ENCODE measurements at regions not wholly inside any gene's neighbourhood (a gene's known extent, or its start where the extent isn't known, plus 50 kb on each side); places are given as distances from the start of the nearest gene placed in this dataset.

DNA sequence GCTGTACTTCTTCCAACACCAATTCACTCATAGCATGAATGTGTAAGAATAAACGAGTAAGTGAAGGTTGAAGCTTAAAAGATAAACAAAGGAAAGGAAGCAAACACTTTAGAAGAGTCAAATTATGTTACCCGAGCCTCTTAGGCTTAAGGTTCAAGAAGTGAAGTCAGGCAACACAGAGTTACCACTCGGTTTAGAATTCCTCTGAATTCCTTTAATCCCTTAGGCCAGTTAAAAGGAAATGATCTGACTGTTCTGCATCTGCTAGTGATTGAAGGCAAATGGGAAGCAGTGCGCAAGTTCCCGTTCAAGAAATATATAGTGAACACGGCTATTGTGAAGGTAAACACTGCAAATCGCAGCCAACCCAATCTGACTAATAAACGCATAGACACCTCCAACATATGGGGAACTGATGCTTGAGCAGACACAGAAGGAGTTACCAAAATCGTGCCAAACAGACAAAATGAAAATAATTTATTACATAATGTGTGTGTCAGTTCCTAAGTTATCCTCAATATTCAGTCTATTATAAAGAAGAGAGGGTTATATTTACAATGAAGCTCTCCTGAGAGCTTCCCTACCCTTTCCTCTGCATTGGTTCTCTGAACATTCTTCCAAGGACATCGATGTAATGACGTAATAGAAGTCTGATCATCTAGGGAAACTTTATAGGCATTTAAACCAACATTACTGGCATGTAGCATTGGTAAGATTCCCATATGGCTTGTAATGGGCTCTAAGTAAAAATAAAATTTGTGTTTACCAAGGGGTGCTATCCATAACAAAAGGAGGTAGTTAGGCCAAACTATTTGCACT, 837.1 kb upstream of the ZNF608 start:
- DNase-seq = no peak

DNA sequence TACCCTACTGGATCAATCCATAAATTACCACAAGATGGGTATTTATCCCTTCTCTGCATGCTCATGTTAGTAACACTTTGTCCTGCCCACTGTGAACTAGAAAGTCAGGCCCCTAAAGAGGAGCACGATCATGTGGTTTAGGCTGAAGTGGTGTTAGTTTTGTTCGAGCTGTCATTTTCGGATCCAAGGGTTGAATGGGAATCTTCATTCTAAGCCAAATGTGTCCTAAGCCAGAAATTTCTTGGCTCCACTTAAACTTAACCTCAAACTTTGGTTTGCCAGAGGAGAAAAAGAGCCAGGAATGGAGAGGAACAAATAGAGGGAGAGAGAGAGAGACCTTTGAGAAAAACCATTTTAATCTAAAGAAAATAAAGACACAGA, 837.7 kb upstream of the ZNF608 start:
- DNase-seq = no peak

DNA sequence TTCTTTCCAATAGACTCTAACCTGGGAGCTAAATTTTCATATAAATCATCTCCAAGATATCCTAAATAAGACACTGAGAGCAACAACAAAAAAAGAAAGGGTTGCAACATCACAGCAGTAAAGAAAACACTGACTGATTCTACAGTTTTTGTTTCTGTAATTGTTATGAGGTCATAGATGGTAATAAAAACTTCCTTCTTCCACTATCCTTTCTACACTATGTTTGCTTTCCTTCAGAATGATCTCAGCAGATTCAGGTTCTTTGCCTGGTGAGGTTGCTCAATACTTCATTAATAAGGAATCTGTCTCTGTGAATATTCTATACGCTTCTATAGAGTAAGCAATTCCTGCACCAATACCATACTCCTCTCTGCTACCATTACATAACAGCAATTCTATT, 835.6 kb upstream of the GRAMD2B start:
- no peak for DNase-seq

DNA sequence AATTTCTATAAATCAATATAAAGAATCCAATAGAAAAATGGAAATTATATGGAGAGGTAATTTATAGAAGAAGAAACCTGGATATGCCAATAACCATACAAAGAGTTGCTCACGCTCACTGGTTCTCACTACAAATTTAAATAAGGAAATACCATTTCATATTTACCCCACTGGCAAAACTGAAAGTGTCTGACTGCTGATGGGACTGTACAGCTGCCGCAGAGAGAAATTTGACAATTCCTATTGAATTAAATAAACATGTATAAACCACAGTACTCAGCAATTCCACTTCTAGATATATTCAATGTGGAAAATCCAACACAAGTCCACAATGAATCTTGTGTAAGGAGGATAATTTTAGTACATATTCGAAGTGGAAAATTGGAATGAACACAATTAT, 830.4 kb upstream of the GRAMD2B start:
- no peak for DNase-seq

DNA sequence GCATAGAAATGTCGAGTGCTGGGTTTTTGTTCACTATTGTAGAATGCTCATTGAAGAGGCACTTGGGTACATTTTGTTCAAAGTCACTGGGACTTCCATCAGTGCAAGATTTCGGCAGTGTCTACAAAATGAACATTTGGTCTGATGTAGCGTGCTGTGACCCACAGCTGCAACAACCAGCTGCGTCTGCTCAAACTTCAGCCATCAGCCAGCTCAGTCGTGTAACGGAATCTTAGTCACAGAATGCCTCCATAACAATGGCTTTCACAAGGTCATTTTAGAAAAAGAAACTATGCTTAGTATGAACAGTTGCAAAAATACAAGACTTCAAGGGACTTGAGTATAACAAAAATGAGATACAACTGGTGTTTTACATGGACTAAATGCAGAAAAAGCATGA, 828.1 kb upstream of the GRAMD2B start:
- DNase-seq = no peak

DNA sequence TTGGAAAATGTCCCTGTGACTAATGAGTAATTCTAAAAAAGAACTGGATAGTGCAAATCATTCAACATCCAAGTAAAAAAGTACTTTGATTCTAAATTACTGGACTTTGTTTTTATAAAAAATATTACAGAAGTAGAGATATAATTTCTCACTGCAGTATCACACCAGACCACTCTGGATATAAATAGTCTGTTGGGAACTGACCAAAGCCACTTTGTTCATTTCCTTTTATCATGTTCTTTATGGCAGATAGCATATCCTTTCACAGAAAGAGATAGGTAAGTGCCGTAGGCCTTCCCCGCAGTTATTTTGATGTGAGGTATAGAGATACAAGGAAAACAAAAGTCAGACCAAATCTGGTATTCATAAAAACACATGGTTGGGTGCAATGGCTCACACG, 827.4 kb upstream of the GRAMD2B start:
- DNase-seq = no peak

DNA sequence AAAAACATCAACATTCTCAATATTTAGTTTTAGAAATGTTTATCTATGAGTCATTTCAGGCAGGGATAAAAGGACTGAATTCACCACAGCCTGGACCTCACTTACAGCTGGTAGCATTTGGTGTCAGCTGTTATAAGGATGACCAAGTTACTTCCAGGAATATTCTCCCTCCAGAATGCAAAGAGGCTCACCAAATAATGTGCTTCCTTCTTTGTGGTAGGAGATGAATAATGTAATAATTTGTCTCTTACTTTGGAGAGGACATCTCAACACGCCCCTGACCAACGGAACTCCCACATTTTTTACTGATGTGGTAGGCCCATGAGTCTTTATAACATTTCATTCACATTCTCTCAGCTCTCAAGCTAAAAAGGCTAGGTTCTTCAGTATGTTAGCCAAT, 825.9 kb upstream of the GRAMD2B start:
- no peak for DNase-seq

DNA sequence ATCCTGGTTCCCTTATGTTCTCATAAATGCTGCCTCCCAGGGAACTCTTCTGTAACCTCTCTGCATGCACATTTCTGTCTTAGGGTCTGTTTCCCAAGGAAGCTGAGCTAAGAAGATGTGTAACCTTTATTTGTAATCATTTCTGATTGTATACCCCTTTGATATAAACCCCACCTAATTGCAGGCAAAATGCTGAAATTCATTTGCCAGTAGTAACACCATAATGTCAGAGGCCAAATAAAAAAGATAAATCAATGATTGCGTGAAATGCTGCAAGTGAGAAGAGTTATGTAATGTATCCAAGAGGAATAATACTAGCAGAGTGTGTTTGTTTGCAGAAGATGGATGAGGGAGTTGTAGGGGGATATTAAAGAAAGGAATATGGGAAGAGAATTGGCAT, 822.6 kb upstream of the GRAMD2B start:
- DNase-seq = no peak

DNA sequence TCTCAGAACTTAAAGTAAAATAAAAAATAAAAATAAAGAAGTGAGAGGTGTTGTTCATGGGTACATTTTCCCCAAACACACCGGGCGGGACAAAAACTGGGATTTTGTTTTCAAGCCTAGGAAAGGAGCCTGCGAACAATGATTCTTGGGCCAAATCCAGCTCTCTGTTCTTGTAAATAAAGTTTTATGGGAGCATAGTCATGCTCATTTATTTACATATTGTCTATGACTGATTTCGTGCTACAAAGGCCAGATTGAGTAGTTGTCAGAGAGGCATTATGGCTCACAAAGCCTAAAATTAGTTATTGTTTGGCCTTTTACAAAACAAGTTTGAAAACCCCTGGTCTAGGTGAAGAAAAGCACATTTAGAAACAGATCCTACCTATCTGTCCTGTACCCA, 821.0 kb upstream of the GRAMD2B start:
- no peak for DNase-seq

DNA sequence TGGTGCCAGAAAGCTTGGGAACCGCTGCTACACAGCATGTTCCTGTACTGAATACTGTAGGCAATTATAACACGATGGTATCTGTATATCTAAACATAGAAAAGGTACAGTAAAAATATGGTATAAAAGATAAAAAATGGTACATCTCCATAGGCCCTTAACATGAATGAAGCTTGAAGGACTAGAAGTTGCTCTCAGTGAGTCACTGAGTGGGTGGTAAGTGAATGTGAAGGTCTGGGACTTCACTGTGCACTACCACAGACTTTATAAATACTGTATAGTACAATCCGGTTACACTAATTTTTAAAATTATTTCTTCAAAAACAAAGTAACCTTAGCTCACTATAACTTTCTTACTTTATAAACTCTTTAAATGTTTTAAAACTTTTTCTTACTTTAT, 819.9 kb upstream of the GRAMD2B start:
- DNase-seq = no peak

DNA sequence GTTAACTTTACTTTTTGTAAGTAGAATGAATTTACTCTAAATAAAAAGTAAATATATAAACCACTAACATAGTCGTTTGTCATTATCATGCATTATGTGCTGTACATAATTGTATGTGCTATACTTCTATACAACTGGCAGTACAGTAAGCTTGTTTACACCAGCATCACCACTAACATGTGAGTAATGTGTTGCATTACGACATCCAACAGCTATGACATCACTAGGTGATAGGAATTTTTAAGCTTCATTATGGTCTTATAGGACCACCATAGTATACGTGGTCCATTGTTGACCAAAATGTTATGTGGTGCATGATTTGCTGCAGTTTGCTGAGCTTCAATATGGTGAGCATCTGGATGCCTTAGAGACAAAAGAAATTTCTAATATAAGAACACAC, 819.1 kb upstream of the GRAMD2B start:
- DNase-seq = no peak

DNA sequence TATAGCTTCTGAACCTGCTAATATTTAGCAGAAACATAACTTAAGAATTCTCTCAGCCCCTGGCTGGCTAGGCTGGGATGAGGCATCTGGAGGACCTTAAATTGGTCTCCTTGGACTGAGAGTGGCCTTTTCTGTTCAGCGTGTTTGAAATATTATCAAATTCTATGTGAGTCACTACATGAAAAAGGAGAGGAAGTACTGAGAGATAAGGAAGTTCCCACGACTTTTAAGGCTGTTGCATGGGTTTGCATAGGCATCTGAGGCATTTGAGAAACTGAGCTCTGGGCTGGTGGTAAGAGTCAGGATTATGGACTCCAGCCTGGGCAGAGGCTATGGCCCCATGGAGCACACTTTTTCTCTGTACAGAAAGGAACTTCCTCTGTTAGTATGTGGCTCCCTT, 816.2 kb upstream of the GRAMD2B start:
- DNase-seq = peak; percentile 2

DNA sequence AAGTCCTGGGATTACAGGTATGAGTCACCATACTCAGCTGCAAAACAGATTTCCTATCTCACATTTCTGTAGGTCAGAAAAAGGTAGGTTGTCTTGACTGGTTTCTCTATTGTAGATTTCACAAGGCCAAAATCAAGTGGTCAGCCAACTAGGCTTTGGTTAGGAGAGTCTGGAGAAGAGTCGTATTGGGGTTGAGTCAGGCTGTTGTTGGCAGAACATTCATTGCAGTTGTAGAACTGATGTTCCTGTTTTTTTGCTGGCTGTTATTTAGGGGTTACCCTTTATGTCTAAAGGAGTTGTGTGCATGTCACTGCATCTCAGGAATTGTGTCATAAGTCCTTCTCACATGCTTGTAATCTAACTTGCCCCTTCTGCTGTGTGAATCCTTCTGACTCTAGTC, 814.2 kb upstream of the GRAMD2B start:
- DNase-seq = no peak

DNA sequence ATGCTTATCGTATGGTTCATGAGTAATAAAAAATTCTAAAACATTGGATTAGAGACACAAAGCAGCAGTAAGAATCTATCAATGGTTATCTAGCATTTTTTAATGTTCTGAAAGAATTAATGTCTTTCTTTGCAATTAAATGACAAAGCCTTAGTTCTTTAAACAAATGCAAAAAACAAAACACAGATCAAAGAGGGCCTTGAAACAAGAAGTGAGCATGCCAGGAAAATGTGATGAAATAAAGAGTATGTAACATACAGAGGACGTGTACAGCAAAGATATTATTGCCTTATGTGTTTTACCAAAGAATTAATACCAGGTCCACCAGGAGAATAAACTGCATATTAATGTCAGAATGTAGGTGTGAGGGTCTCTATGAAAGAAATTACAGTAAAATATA, 812.3 kb upstream of the GRAMD2B start:
- no peak for DNase-seq

DNA sequence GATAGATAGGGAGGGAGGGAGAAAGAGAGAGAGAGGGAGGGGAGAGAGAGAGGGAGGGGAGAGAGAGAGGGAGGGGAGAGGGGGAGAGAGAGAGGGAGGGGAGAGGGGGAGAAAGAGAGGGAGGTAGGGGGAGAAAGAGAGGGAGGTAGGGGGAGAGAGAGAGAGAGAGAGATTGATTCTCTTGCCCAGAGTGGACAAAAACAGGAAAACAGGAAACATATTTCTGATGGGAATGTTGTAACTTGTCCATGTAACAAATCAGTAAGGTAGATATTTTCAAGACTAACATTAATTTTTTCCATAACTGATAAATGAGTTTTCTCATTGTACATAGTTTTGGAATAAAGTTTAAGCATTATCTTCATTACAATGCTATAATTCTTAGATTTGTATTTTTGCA, 811.7 kb upstream of the GRAMD2B start:
- DNase-seq = no peak

DNA sequence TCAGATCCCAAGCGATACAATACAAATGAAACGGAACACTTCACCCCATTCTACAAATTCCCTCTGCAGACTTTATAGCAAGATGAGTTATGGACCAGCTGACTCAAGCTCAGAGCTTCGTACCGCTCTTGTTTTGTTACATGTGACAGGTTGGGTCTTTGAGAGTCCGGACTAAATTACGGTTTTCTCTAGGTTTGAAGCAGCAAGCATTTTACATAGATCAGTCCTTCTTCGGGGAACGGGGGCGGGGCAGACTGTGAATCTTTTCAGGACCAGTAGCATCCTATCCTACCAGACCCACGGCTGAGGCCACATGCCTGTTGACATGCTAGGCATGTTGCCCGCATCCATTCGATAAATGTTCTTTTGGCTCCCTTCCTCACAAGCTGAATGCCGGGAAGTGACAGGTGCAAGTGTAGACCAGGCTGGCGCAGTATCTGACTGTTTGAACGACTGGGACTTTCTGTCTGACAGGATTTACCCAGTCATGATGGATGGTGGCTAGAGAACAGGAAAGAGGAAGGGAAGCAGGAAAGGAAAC, 811.0 kb upstream of the GRAMD2B start:
- no peak for DNase-seq

DNA sequence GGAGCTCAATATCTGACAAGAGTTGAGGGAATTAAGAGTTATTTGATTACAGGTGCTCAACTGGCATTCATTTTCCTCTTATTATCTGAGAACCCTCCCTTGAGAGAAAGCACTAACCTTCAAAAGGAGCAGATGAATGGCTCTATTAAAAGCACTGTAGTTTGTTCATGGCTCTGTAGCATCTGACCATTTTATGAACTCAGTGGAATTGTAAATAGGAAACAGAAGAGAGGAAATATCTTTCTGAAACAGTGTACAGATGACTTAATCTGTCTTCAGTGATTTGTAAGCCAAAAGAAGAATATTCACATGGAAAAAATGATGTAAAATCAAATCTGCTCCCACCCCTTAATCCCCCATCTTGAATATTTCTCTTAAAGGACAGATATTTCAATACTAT, 810.4 kb upstream of the GRAMD2B start:
- no peak for DNase-seq

DNA sequence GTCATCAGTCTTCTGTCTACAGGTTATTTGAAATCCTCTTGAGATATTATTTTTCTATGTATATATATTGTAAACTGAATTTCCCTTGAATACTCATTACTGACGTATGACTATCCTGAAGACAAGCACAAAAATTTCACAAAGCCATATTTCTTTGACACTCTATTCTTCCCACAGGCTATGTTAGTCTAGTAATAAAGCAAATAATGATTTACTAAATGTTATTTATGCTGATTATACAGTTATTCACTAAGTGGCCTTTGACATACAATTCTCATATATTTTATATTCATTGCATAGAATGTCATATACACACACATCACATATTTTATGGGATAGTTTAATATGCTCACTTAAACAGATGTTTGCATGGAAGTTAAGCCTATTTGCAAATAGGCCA, 793.0 kb upstream of the GRAMD2B start:
- DNase-seq = no peak

DNA sequence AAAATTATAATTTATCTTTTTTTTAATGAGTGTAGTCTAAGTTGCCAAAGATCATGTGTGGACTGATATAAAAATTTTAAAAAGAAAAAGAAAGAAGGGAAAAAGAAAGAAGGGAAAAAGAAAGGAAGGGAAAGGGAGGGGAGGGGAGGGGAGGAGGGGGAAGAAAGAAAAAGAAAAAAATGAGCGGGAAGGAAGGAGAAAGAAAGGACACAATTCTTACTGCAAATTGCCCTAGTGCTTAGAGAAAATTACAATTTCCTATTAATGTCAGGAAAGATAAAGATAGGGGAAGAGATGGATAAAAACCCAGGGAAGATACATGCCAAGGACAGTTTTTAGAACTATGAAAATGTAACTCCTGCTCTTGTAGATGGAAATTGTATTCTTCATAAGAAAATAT, 789.7 kb upstream of the GRAMD2B start:
- no peak for DNase-seq

DNA sequence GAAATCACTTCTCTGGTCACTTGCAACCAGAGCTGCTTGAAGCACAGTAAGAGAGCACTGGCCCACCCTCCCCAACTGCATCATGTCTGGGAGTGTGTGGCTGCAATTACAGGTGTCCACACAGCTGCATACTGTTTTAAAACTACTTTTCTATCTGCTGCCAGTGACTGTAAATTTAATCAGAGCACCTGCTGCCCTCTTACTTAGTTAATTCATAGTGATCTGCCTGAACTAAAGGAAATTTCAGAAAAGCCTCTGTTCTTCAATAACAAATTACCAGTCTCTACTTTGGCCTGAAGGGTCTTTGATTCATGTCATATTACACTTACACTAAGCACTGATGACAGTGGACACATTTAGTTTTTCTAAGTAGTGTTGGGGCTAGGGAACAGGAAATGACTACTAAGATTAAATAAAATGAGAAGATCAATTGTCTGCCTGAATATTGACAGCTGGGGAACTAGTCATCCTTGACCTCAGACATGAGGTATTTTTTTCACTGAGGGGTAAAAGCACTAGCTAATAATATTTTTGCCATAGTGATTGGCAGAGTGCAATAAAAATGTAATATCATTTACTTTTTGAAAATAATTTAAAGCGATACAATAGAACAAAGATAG, 788.9 kb upstream of the GRAMD2B start:
- no peak for DNase-seq

DNA sequence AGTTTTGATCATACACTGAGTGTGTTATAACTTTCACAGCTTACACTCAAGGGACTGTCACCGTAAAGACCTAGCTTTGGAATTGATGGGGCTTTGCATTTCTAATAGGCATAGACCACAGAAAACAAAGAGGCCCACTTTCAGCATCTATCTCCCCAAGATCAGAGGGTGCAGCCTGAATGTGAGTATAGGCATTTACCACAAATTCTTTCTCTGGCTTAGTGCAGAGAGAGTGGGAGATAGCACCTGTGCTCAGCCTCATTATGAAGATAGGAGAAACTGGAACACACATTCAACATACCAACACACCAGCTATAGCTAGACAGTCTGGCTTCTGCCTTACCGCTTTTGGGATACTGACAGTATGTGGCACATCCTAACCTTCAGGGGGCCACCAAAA, 783.4 kb upstream of the GRAMD2B start:
- no peak for DNase-seq

DNA sequence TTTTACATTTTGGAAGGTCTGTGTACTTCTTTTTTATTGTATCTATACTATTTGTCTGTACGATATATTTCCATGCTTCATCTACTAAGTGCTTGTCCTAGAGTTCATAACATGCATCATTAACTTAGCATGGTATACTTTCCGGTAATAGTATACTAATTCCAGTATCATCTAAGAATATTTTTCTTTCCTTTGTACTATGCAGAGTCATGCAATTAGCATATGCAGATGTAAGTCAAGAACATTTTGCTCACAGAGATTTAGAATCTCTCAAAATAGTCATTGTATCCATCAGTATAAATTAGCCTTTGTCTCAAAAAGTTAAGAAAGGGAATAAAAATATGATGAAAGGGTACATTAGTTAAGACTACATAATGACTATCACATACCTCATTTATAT, 770.4 kb upstream of the GRAMD2B start:
- DNase-seq = no peak

DNA sequence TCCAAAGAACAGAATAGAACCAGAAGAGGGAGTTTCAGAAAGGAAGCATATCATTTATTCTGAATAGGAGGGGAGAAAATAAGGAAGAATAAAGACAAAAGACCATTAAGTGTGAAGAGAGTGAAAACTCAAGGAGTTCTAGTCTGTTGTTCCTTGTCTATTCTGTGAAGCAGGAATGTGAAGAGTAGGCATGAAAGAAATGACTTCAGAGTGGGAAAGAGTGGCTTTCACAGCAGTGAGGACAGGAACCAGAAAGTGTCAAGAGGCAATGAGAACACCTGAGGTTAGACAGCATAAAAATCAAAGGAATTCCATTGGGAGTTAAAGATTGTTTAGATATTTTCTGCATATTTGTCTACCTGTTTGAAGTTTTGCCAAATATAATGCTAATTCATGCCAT, 768.8 kb upstream of the GRAMD2B start:
- no peak for DNase-seq

DNA sequence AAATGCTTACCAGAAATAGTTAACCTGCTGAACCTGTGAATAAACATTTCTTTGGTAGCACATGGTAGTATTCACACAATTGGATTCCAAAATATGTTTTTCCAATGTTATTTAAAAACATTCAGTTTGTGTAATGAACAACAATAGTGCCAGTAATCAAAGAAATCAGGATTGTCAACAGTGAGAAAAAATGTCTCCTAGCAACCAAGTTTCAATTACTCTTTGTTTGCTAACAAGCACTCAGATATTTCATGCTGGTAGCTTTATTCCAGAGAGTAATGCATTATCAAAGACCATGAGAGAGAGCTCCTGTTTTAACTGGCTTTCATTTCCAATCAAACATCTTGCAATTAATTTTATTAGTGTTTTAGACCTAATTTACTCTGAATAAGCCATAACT, 768.1 kb upstream of the GRAMD2B start:
- DNase-seq = no peak

DNA sequence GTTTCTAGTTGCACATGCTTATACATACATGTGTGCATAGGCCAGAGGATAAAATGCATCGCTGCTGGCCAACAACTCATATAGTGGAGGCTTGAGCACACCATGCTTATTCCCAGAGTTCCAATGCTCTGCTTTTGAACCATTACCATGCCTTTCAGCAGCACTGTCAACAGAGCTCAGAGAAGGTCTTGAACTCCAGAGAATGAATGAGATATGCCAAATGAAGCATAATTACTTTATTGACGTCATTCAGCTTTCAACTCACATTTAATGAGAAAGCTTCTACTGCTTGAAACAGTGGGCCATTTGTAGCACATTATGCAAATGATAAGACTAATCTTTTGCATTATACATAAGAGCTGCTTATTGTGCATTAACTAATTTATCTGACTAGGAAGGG, 765.3 kb upstream of the GRAMD2B start:
- DNase-seq = no peak
